Stimulated activated CD4-positive, alpha-beta T cell treated with anti-CD3 and anti-CD28 coated beads, Interleukin-15, amount 100 ng/mL, for 24 hours (primary cell): ENCODE measurements at regions not wholly inside any gene's neighbourhood (a gene's known extent, or its start where the extent isn't known, plus 50 kb on each side); places are given as distances from the start of the nearest gene placed in this dataset.
A peak's percentile ranks its signal among the peaks of the same experiment; 100 is the strongest.

Source experiments
- DNase-seq: peaks from one replicate; pipeline ENCODE4 v3.0.0-alpha.2; 2020

GRCh38 chr20:4095639-4096038 is 53.0 kb upstream of the SMOX start:
- DNase-seq, result no peak

GRCh38 chr20:4091490-4092479 is 56.8 kb upstream of the SMOX start:
- peak; percentile 65 for DNase-seq

- no peak for DNase-seq
Measured at GRCh38 chr20:4090756-4091489, 57.7 kb upstream of the SMOX start.

GRCh38 chr20:4089756-4090487 is 58.7 kb upstream of the SMOX start:
- DNase-seq, result no peak

GRCh38 chr20:4088766-4089165 is 59.9 kb upstream of the SMOX start:
- DNase-seq, result no peak

DNA sequence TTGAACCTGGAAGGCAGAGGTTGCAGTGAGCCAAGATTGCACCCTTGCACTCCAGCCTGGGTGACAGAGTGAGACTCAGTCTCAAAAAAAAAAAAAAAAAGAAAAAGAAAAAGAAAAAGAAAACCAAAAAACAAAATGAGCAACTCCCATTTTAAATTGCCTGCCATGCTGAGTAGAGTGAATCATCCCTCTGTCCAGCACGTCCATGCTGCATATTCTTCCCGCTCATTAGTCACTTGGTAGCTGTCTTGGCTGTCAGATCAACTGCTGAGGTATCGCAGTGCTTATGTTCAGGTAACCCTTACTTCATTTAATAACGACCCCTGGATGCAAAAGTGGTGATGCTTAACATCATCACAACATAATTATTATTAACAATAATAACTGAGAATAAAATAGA is 60.7 kb upstream of the SMOX start:
- no peak for DNase-seq

- no peak for DNase-seq
Measured at GRCh38 chr20:4086771-4087687, 61.6 kb upstream of the SMOX start.

GRCh38 chr20:4084721-4085120 is 63.9 kb upstream of the SMOX start:
- DNase-seq, result no peak

DNA sequence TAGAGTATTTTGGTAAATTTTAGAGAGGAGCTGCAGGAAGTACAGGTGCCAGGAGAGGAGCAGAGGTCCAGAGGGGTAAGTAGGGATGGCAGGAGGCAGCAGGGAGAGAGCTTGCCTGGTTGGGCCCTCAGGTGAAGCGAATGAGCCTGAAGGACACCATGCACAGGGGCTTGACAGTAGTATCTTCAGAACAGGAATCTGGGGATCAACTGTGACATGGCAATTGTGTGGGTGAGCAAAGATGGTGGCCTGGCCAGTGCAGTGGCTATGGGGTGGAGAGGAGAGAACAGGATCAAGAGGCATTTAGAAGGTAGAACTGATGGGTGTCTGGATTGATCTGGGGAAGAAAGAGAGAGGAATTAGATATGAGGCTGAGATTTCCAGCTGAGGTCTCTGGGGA is 64.5 kb upstream of the SMOX start:
- no peak for DNase-seq

DNA sequence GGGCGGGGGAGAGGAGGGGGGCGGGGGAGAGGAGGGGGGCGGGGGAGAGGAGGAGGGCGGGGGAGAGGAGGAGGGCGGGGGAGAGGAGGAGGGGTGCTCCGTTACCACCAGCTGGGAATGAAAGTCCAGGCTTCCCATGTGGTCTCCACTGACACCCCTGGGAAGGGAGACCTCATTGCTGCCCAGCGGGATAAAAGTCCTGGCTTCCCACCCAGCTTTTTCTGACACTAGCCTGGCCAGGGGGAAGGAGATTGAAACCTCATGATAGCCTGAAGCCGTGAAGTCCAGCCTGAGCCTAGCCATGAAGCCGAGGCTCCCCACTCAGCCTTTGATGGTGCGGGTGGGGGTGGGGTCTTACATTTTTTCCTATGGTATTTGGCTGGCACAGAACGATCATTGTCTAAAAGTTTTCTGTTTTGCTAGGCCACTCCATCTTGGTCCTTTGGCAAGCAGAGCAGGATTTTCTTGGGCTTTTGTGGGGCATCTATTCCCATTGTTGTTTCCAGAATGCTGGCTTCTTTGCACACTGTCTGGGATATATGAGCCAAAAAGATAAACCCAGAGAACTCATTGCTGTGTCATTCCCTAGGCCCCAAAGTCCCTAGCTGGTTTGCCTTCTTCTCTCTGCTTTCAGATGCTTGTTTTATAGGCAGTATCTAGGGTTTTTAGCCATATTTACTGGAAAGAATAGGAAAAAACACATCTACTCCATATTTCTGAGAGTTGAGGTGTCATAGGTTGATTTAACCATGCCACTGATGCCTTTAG is 65.3 kb upstream of the SMOX start:
- DNase-seq, result no peak

DNA sequence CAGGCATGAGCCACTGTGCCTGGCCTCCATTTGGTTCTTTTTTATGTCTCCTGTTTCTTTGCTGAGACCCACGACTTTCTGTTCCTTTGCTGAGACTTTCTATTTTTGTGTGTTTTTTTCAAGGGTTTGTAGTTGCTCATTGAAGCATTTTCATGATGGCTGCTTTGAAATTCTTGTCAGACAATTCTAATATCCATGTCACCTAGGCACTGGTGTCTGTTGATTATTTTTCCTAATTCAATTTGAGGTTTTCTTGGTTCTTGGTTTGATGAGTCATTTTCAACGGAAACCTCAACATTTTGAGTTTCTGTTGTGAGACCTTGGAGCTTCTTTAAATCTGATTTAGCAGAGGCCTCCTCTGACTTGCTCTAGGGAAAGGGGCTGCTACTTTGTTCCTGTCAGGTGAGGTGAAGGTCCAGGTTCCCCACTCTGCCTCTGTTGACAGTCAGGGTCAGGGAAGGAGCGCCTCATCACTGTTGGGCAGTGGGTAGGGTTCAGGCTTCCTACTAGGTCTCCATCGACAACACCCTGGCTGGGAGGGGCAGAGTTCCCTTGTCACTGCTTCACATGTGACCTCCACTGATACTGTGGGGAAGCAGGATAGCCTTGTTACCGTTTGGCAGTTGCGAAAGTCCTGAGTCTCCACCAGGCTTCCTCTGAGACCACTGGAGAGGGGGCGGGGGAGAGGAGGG is 66.1 kb upstream of the SMOX start:
- peak; percentile 63 for DNase-seq

- no peak for DNase-seq
Measured at GRCh38 chr20:4081421-4081820, 66.1 kb upstream of the RNF24 start.

GRCh38 chr20:4076671-4077070 is 61.3 kb upstream of the RNF24 start:
- DNase-seq, result no peak

DNA sequence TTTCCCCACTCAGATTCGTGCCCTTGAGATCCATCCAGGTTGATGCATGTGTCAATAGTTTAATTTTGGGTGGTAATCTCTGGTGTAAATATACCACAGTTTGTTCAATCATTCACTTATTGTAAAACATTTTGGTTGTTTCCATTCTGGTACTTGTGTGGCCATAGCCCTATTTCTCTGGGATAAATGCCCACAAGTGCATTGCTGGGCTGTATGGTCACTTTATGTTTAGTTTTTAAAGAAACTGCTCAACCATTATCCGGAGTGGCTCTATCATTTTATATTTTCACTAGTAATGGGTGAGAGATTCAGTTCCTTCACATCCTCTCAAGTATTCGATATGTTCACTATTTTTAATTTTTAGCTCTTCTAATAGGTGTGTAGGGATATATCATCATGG is 60.7 kb upstream of the RNF24 start:
- no peak for DNase-seq

GRCh38 chr20:4074877-4075455 is 59.6 kb upstream of the RNF24 start:
- DNase-seq, result no peak

GRCh38 chr20:4073852-4074741 is 58.7 kb upstream of the RNF24 start:
- no peak for DNase-seq

GRCh38 chr20:4071178-4071693 is 55.9 kb upstream of the RNF24 start:
- no peak for DNase-seq

DNA sequence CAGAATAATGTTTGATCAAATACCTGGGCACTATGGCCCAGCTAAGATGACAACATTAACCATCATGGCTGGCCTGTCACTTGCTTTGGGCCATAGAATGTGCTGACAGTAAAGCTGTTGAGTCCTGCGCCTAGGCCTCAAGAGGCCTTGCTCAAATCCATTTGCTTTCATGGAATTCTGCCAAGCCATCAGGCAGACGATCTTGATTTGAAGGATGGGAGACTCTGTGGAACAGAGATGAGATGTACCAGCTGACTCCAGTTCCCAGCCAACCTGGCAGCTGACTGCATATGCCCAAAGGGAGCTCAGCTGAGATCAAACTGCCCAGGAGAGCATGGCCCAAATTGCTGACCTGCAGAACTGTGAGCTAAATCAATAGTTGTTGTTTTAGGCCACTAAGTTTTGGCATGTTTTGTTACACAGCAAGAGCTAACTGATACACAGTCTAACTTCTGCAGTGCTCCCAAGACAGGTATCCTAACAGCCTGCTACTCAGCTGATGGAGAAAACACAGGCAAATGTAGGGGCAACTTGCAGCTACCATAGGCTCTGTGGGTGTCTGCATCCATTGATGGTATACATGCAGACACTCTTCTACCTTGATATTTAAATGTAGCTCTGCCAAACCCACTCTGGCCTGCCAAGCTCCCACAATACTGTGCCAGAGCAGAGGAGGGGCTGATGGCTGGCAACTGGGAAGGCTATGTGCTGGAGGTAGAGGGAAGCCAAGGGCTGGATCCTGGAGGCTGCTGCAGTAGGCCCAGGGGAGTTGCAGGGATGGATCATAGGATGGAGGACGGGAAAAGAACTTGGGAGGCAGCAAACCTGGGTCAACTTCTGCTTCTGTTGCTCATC is 55.2 kb upstream of the RNF24 start:
- DNase-seq, result no peak
